ENCODE measurements at regions not wholly inside any gene's neighbourhood (a gene's known extent, or its start where the extent isn't known, plus 50 kb on each side); places are given as distances from the start of the nearest gene placed in this dataset.
"Not testable (repeated sequence)": the region's sequence is repeated elsewhere in the genome, so short reads cannot be mapped to it uniquely, and the experiment has no call there.

DNA sequence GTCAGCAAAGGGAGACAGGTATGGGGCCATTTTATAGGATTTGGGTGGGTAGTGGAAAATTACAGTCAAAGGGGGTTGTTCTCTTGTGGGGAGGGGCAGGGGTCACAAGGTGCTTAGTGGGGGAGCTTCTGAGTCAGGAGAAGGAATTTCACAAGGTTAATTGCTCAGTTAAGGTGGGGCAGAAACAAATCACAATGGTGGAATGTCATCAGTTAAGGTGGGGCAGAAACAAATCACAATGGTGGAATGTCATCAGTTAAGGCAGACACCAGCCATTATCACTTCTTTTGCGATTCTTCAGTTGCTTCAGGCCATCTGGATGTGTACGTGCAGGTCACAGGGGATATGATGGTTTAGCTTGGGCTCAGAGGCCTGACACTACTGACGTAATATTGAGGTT, 1077.6 kb downstream of the DNAJB9 start:
- TF ChIP-seq, protein P1, sequence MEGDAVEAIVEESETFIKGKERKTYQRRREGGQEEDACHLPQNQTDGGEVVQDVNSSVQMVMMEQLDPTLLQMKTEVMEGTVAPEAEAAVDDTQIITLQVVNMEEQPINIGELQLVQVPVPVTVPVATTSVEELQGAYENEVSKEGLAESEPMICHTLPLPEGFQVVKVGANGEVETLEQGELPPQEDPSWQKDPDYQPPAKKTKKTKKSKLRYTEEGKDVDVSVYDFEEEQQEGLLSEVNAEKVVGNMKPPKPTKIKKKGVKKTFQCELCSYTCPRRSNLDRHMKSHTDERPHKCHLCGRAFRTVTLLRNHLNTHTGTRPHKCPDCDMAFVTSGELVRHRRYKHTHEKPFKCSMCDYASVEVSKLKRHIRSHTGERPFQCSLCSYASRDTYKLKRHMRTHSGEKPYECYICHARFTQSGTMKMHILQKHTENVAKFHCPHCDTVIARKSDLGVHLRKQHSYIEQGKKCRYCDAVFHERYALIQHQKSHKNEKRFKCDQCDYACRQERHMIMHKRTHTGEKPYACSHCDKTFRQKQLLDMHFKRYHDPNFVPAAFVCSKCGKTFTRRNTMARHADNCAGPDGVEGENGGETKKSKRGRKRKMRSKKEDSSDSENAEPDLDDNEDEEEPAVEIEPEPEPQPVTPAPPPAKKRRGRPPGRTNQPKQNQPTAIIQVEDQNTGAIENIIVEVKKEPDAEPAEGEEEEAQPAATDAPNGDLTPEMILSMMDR (IDR thresholded peaks at IDR 0.05; ENCODE audit: insufficient read depth, low read length), result not testable (repeated sequence)
- TF ChIP-seq, protein P2, sequence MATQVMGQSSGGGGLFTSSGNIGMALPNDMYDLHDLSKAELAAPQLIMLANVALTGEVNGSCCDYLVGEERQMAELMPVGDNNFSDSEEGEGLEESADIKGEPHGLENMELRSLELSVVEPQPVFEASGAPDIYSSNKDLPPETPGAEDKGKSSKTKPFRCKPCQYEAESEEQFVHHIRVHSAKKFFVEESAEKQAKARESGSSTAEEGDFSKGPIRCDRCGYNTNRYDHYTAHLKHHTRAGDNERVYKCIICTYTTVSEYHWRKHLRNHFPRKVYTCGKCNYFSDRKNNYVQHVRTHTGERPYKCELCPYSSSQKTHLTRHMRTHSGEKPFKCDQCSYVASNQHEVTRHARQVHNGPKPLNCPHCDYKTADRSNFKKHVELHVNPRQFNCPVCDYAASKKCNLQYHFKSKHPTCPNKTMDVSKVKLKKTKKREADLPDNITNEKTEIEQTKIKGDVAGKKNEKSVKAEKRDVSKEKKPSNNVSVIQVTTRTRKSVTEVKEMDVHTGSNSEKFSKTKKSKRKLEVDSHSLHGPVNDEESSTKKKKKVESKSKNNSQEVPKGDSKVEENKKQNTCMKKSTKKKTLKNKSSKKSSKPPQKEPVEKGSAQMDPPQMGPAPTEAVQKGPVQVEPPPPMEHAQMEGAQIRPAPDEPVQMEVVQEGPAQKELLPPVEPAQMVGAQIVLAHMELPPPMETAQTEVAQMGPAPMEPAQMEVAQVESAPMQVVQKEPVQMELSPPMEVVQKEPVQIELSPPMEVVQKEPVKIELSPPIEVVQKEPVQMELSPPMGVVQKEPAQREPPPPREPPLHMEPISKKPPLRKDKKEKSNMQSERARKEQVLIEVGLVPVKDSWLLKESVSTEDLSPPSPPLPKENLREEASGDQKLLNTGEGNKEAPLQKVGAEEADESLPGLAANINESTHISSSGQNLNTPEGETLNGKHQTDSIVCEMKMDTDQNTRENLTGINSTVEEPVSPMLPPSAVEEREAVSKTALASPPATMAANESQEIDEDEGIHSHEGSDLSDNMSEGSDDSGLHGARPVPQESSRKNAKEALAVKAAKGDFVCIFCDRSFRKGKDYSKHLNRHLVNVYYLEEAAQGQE (IDR thresholded peaks at IDR 0.05; ENCODE audit: insufficient replicate concordance, low read depth), result not testable (repeated sequence)

All from HL-60 (cell line).